HL-60 (cell line): ENCODE measurements at regions not wholly inside any gene's neighbourhood (a gene's known extent, or its start where the extent isn't known, plus 50 kb on each side); places are given as distances from the start of the nearest gene placed in this dataset.

ENCODE experiments used
- CTCF ChIP-seq: IDR thresholded peaks from one replicate; pipeline ENCODE4 v1.5.1; 2011; ENCODE audit warnings: low read length, control low read depth, inconsistent platforms; ENCODE audit not compliant: insufficient read depth
- GABPA ChIP-seq: IDR thresholded peaks from 2 replicates; pipeline ENCODE4 v1.6.1; 2012; ENCODE audit warnings: low read depth
- POLR2AphosphoS5 ChIP-seq: IDR thresholded peaks from 2 replicates; pipeline ENCODE4 v1.6.1; 2012; ENCODE audit warnings: low read depth

DNA sequence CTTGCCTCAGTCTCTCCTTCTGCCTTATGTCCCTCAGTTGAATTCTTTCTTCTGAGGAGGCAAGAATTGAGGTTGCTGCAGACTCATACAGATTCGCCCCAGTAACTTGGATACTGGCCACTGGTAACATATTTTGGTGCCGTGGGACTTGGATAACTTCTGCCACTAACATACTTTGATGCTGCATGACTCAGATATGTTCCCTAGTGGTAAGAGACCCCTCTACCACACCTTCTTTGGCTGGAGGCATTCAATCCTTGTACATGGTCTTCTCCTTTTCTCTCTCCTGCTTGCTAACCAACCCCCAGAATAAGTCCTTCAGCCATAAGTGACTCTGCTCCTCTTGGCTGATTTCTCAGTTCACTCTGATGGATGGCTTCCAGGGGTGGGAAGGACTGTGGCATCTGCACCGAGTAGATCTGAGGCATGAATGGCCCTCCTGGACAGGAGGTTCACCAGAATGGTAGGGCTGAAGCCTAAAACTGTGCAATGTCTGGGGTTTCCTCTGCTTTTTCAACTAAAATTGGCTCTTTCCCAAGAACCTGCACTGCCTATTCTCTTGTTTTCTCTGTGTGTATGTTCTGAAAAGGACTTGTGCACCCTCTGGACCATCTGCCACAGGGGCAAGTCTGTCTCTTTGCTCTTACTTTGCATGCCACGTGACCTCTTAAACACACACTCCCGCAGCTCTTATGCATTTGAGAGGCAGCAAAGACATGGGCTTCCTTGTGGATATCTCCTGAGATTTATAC is 55.5 kb upstream of the FSTL1 start:
- TF ChIP-seq GABPA, result no peak
- TF ChIP-seq CTCF, result no peak
- TF ChIP-seq POLR2AphosphoS5, result no peak
